GM18502 (cell line): ENCODE measurements at regions not wholly inside any gene's neighbourhood (a gene's known extent, or its start where the extent isn't known, plus 50 kb on each side); places are given as distances from the start of the nearest gene placed in this dataset.

ENCODE experiments used
- ATAC-seq: cut with Tn5 transposase; IDR thresholded peaks from one replicate; pipeline ENCODE4 v1.9.1; 2021; ENCODE audit warnings: mild to moderate bottlenecking; ENCODE audit not compliant: unreplicated experiment, poor library complexity

GRCh38 chr15:58235961-58236360 lies 97.8 kb downstream of the AQP9 start:
- ATAC-seq = no peak

GRCh38 chr15:58240191-58240932 lies 102.2 kb downstream of the AQP9 start:
- no peak for ATAC-seq

- ATAC-seq = no peak
Measured at GRCh38 chr15:58241872-58242271, 103.7 kb downstream of the AQP9 start.

GRCh38 chr15:58243070-58243469 lies 104.9 kb downstream of the AQP9 start:
- ATAC-seq = no peak

- no peak for ATAC-seq
Measured at GRCh38 chr15:58244536-58244935, 106.4 kb downstream of the AQP9 start.

- ATAC-seq = no peak
Measured at GRCh38 chr15:58246041-58246440, 107.9 kb downstream of the AQP9 start.

- ATAC-seq = no peak
Measured at GRCh38 chr15:58247855-58248842, 110.0 kb downstream of the AQP9 start.

- ATAC-seq = no peak
Measured at GRCh38 chr15:58249646-58250312, 111.6 kb downstream of the AQP9 start.

- no peak for ATAC-seq
Measured at GRCh38 chr15:58252586-58253323, 114.6 kb downstream of the AQP9 start.

- no peak for ATAC-seq
Measured at GRCh38 chr15:58257776-58258325, 119.7 kb downstream of the AQP9 start.

- ATAC-seq = no peak
Measured at GRCh38 chr15:58258501-58259292, 120.5 kb downstream of the AQP9 start.

- no peak for ATAC-seq
Measured at GRCh38 chr15:58260205-58260724, 122.1 kb downstream of the AQP9 start.

GRCh38 chr15:58260725-58261267 lies 122.6 kb downstream of the AQP9 start:
- no peak for ATAC-seq

GRCh38 chr15:58261368-58261767 lies 123.2 kb downstream of the AQP9 start:
- ATAC-seq = no peak

GRCh38 chr15:58264053-58264971 lies 126.1 kb downstream of the AQP9 start:
- ATAC-seq = no peak

GRCh38 chr15:58267051-58267450 lies 128.9 kb downstream of the AQP9 start:
- ATAC-seq = no peak

- no peak for ATAC-seq
Measured at GRCh38 chr15:58268746-58269267, 130.6 kb downstream of the AQP9 start.
